IPS-20b (cell line): ENCODE measurements at regions not wholly inside any gene's neighbourhood (a gene's known extent, or its start where the extent isn't known, plus 50 kb on each side); places are given as distances from the start of the nearest gene placed in this dataset.

Experiments used
- H3K27ac ChIP-seq: one replicate; pipeline ENCODE4 v1.5.1; 2013; ENCODE audit warnings: low read length
- H3K27me3 ChIP-seq: 2 replicates; pipeline ENCODE4 v1.6.1; 2013; ENCODE audit warnings: mild to moderate bottlenecking, low read length, inconsistent platforms; ENCODE audit not compliant: insufficient read depth
- H3K36me3 ChIP-seq: 2 replicates; pipeline ENCODE4 v1.6.1; 2013; ENCODE audit warnings: low read depth, mild to moderate bottlenecking, inconsistent platforms, low read length, moderate library complexity; ENCODE audit not compliant: insufficient read depth
- H3K4me1 ChIP-seq: 2 replicates; pipeline ENCODE4 v1.6.1; 2013; ENCODE audit warnings: mild to moderate bottlenecking, control low read depth, inconsistent platforms, low read length, moderate library complexity; ENCODE audit not compliant: insufficient read depth
- H3K4me3 ChIP-seq: 2 replicates; pipeline ENCODE4 v1.5.1; 2013; ENCODE audit warnings: mild to moderate bottlenecking, low read length, inconsistent platforms
- H3K9ac ChIP-seq: 2 replicates; pipeline ENCODE4 v1.6.1; 2013; ENCODE audit warnings: low read depth, mild to moderate bottlenecking, inconsistent platforms, low read length, moderate library complexity
- H3K9me3 ChIP-seq: 2 replicates; pipeline ENCODE4 v1.6.1; 2013; ENCODE audit warnings: mild to moderate bottlenecking, low read depth, low read length, inconsistent platforms; ENCODE audit not compliant: insufficient read depth

DNA sequence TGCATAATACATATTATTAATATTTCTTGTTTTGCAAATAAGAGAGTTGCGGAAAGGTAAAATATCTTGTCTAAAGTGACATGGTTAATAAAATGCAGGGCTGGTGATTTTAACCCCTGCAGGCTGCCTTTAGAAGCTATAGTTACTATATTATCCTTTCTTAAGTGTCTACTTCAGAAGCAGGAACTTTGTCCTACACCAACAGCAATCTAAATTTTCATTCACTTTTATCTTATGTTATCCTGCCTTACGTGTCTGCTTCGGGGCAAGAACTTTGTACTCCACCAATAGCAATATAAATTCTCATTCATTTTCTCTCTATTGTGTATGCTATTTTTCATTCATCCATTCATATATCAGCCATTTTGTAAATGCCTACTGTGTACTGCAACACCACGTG is 719.5 kb downstream of the TLR4 start:
- no peak overlapping the region for H3K27ac ChIP-seq
- no peaks in the 10 kb centered on the region for H3K9me3 ChIP-seq
- H3K27me3 ChIP-seq, result no peaks in the 10 kb centered on the region
- no peak overlapping the region for H3K4me3 ChIP-seq
- no peaks in the 10 kb centered on the region for H3K4me1 ChIP-seq
- H3K36me3 ChIP-seq, result no peaks in the 10 kb centered on the region
- no peak overlapping the region for H3K9ac ChIP-seq

- Histone ChIP-seq H3K27ac (no peak overlapping the region), H3K27me3 (no peaks in the 10 kb centered on the region), H3K4me1 (no peaks in the 10 kb centered on the region), H3K9me3 (no peaks in the 10 kb centered on the region), H3K4me3 (no peak overlapping the region), H3K36me3 (no peaks in the 10 kb centered on the region), H3K9ac (no peak overlapping the region)
Measured at GRCh38 chr9:118426772-118427171, 722.6 kb downstream of the TLR4 start.

DNA sequence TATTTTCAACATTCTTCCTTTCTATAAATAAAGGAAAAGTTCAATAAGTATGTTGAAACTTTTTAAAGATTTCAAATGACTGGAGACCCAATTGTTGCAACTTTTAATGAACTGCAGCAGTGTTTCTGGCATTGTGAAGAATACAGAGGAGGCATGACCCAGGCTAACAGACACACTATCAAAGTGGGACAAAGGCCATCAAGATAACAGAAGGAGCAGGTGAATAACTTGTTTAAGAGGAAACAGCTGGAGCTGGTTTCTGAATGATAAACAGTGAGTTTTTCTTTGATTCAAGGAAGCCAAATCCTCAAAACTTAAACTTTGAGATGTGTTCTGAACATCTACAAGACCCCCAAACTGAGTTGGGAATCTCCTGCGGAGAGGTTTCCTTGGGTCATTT is 734.6 kb downstream of the TLR4 start:
- H3K9me3 ChIP-seq, result no peaks in the 10 kb centered on the region
- H3K27ac ChIP-seq, result no peak overlapping the region
- no peak overlapping the region for H3K9ac ChIP-seq
- no peaks in the 10 kb centered on the region for H3K36me3 ChIP-seq
- H3K4me3 ChIP-seq, result no peak overlapping the region
- H3K4me1 ChIP-seq, result no peaks in the 10 kb centered on the region
- H3K27me3 ChIP-seq, result no peaks in the 10 kb centered on the region

DNA sequence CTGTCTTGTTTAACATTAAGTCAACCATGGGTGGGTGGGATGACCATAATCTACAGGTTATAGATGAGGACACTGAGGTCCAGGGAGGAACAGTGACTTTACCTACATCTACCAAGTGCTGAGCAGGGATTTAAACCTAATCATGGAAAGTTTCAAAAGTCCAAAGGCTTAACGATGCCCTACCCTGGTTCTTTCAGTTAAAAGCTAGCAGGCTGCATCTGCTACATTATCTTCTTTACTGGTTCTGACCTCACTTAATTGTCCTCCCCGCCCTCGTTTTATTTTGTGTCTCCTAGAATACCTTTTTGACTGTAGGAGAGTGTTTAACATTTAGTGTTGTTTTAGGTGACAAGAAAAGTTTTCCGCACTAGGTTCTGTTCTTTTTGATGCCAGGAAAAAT is 735.2 kb downstream of the TLR4 start:
- H3K9ac ChIP-seq, result no peak overlapping the region
- no peak overlapping the region for H3K27ac ChIP-seq
- no peak overlapping the region for H3K4me3 ChIP-seq
- no peaks in the 10 kb centered on the region for H3K27me3 ChIP-seq
- H3K4me1 ChIP-seq, result no peaks in the 10 kb centered on the region
- H3K9me3 ChIP-seq, result no peaks in the 10 kb centered on the region
- no peaks in the 10 kb centered on the region for H3K36me3 ChIP-seq

DNA sequence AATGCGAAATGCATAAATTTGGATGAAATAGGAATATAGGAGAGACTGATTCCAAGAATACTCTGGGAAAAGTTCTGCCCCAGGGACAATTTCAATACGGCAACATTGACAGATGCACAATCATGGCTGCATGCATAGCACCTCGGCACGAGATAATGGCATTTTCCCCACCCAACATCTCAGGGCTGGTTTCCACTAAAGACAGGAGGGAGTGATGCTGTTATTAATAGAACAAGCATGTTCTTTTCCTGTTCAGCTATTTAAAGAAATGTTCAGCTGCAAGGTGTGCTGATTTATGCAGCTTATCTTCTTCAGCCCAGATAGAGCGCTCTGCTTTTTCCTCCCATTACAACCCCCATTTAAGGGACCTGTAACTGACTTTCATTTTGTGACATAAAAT is 740.2 kb downstream of the TLR4 start:
- H3K9ac ChIP-seq, result no peak overlapping the region
- no peaks in the 10 kb centered on the region for H3K27me3 ChIP-seq
- H3K4me1 ChIP-seq, result no peaks in the 10 kb centered on the region

GRCh38 chr9:118446943-118447639 is 742.9 kb downstream of the TLR4 start:
- no peak overlapping the region for H3K4me3 ChIP-seq
- no peak overlapping the region for H3K9ac ChIP-seq
- no peaks in the 10 kb centered on the region for H3K9me3 ChIP-seq
- H3K4me1 ChIP-seq, result no peaks in the 10 kb centered on the region
- H3K27me3 ChIP-seq, result no peaks in the 10 kb centered on the region
- H3K27ac ChIP-seq, result no peak overlapping the region
- H3K36me3 ChIP-seq, result no peaks in the 10 kb centered on the region

More for the DNA sequence above, 740.2 kb downstream of the TLR4 start:
- no peak overlapping the region for H3K4me3 ChIP-seq
- no peak overlapping the region for H3K27ac ChIP-seq
- no peaks in the 10 kb centered on the region for H3K9me3 ChIP-seq
- no peaks in the 10 kb centered on the region for H3K36me3 ChIP-seq

- H3K9ac ChIP-seq, result no peak overlapping the region
- H3K4me3 ChIP-seq, result no peak overlapping the region
- H3K4me1 ChIP-seq, result no peaks in the 10 kb centered on the region
Measured at GRCh38 chr9:118449554-118449953, 745.4 kb downstream of the TLR4 start.

GRCh38 chr9:118455259-118455658 is 751.1 kb downstream of the TLR4 start:
- no peaks in the 10 kb centered on the region for H3K9me3 ChIP-seq
- H3K9ac ChIP-seq, result no peak overlapping the region
- H3K27me3 ChIP-seq, result no peaks in the 10 kb centered on the region
- no peaks in the 10 kb centered on the region for H3K36me3 ChIP-seq
- 0 out of 2 replicates have a peak, but pooled peaks cover 4% of the 10 kb centered on the region for H3K4me1 ChIP-seq
- no peak overlapping the region for H3K4me3 ChIP-seq
- no peak overlapping the region for H3K27ac ChIP-seq

More at GRCh38 chr9:118449554-118449953, 745.4 kb downstream of the TLR4 start:
- Histone ChIP-seq H3K36me3 (no peaks in the 10 kb centered on the region), H3K9me3 (no peaks in the 10 kb centered on the region), H3K27ac (no peak overlapping the region), H3K27me3 (no peaks in the 10 kb centered on the region)

DNA sequence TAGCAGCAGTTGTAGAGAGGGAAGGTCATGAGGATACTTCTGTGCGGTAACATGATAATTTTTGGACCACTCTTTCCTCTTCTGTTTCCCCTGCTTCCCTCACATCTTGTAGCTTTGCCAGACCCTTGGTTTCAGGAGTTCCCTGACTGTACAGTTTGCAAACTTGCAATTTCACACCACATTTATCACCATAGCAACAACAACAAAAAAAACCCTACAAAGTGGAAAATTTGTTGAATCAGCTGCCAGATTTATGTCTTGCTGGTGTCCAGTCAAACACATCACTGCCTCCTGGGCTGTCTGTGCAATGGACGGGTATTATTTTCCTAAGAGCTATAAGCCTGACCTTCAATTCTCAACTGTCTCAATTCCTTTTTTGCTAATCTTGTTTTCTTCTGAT is 751.6 kb downstream of the TLR4 start:
- Histone ChIP-seq H3K27ac (no peak overlapping the region), H3K36me3 (no peaks in the 10 kb centered on the region), H3K4me1 (0 out of 2 replicates have a peak, but pooled peaks cover 4% of the 10 kb centered on the region), H3K27me3 (no peaks in the 10 kb centered on the region), H3K9ac (no peak overlapping the region), H3K9me3 (no peaks in the 10 kb centered on the region), H3K4me3 (no peak overlapping the region)

GRCh38 chr9:118457171-118458000 is 753.2 kb downstream of the TLR4 start:
- Histone ChIP-seq H3K4me3 (no peak overlapping the region), H3K9ac (no peak overlapping the region), H3K27ac (no peak overlapping the region), H3K36me3 (no peaks in the 10 kb centered on the region), H3K9me3 (no peaks in the 10 kb centered on the region), H3K4me1 (0 out of 2 replicates have a peak, but pooled peaks cover 4% of the 10 kb centered on the region), H3K27me3 (no peaks in the 10 kb centered on the region)

DNA sequence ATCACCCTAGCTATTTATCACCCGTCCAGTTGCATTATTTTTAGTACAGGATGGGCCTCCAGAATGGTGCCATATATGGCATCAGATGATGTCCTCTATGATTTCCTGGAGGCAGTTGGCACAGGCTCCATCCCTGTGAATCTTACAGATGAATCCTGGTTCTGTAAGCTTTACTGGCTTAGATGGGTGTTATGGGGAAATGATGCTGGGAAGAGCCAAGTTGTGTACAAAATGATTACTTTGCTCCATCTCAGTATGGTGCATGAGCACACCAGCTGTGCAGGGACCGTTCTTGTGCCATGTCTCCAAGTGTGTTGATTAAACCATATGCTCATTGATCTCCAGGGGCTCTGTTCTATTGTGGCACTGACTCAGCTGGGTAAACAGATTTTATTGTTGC is 755.7 kb downstream of the TLR4 start:
- Histone ChIP-seq H3K9me3 (no peaks in the 10 kb centered on the region), H3K9ac (no peak overlapping the region), H3K4me3 (no peak overlapping the region), H3K4me1 (0 out of 2 replicates have a peak, but pooled peaks cover 4% of the 10 kb centered on the region), H3K27me3 (no peaks in the 10 kb centered on the region), H3K27ac (no peak overlapping the region), H3K36me3 (no peaks in the 10 kb centered on the region)

DNA sequence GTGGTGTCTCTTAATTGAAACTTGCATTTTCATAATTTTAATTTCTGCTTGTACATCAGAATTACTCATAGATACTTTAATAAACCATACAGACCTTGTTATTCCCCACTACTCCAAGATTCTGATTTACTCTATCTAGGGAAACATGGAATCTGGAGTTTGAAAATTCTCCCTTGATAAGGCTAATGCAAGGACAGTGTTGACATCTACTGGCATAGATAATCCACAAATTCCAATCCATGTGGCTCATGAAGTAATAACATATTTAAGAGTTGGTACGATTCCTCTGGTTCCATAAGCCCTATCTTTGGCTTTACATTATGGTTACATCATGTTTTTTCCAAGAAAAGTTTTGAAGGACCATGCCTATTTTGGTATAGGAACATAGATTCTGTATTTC is 759.2 kb downstream of the TLR4 start:
- H3K9ac ChIP-seq, result no peak overlapping the region
- no peaks in the 10 kb centered on the region for H3K4me1 ChIP-seq
- no peak overlapping the region for H3K27ac ChIP-seq

More for the DNA sequence above, 759.2 kb downstream of the TLR4 start:
- Histone ChIP-seq H3K36me3 (no peaks in the 10 kb centered on the region), H3K4me3 (no peak overlapping the region), H3K27me3 (no peaks in the 10 kb centered on the region), H3K9me3 (no peaks in the 10 kb centered on the region)
